Trophoblast cell (in vitro differentiated cells and primary cell): ENCODE measurements at regions not wholly inside any gene's neighbourhood (a gene's known extent, or its start where the extent isn't known, plus 50 kb on each side); places are given as distances from the start of the nearest gene placed in this dataset.

ENCODE experiments used
- DNase-seq, 2 donors: peaks; one replicate each; pipeline ENCODE4 v3.0.0-alpha.2; 2016
- H2AFZ ChIP-seq: 2 replicates; pipeline ENCODE4 v1.6.1; 2013; ENCODE audit warnings: low read length, moderate library complexity, mild to moderate bottlenecking; ENCODE audit not compliant: insufficient read depth, poor library complexity
- H2AK5ac ChIP-seq: 2 replicates; pipeline ENCODE4 v1.6.1; 2013; ENCODE audit warnings: mild to moderate bottlenecking, low read length
- H2BK120ac ChIP-seq: 2 replicates; pipeline ENCODE4 v1.6.1; 2013; ENCODE audit warnings: low read length, mild to moderate bottlenecking, moderate library complexity; ENCODE audit not compliant: insufficient read depth, poor library complexity
- H2BK12ac ChIP-seq: 2 replicates; pipeline ENCODE4 v1.6.1; 2013; ENCODE audit warnings: mild to moderate bottlenecking, low read length, moderate library complexity
- H2BK5ac ChIP-seq: 2 replicates; pipeline ENCODE4 v1.6.1; 2013; ENCODE audit warnings: low read length, low read depth, moderate library complexity, mild to moderate bottlenecking; ENCODE audit not compliant: poor library complexity
- H3K14ac ChIP-seq: 2 replicates; pipeline ENCODE4 v1.6.1; 2013; ENCODE audit warnings: mild to moderate bottlenecking, low read length
- H3K18ac ChIP-seq: 2 replicates; pipeline ENCODE4 v1.6.1; 2013; ENCODE audit warnings: mild to moderate bottlenecking, low read length
- H3K23ac ChIP-seq: 2 replicates; pipeline ENCODE4 v1.6.1; 2013; ENCODE audit warnings: low read length
- H3K27ac ChIP-seq: 2 replicates; pipeline ENCODE4 v1.5.1; 2013; ENCODE audit warnings: low read depth, mild to moderate bottlenecking, inconsistent platforms, low read length, moderate library complexity
- H3K27me3 ChIP-seq: 2 replicates; pipeline ENCODE4 v1.6.1; 2013; ENCODE audit warnings: inconsistent platforms, mild to moderate bottlenecking, low read length, moderate library complexity; ENCODE audit not compliant: insufficient read depth
- H3K36me3 ChIP-seq, 2 experiments: 1 replicate in 1 of 2; 2 replicates in 1 of 2; pipeline ENCODE4 v1.6.1; 2013; ENCODE audit warnings: low read length in 2 of 2, mild to moderate bottlenecking in 2 of 2, moderate library complexity in 1 of 2; ENCODE audit not compliant: insufficient read depth in 2 of 2, control insufficient read depth in 1 of 2
- H3K4ac ChIP-seq: 2 replicates; pipeline ENCODE4 v1.6.1; 2013; ENCODE audit warnings: low read depth, mild to moderate bottlenecking, low read length, moderate library complexity
- H3K4me1 ChIP-seq, 2 experiments: 1 replicate in 1 of 2; 2 replicates in 1 of 2; pipeline ENCODE4 v1.6.1; 2013; ENCODE audit warnings: low read length in 2 of 2, mild to moderate bottlenecking in 2 of 2, moderate library complexity in 1 of 2; ENCODE audit not compliant: insufficient read depth in 2 of 2, control insufficient read depth in 1 of 2
- H3K4me2 ChIP-seq: 2 replicates; pipeline ENCODE4 v1.6.1; 2013; ENCODE audit warnings: inconsistent platforms, mild to moderate bottlenecking, low read length, moderate library complexity
- H3K4me3 ChIP-seq: 2 replicates; pipeline ENCODE4 v1.5.1; 2013; ENCODE audit warnings: mild to moderate bottlenecking, low read depth, low read length, inconsistent platforms
- H3K79me1 ChIP-seq: one replicate; pipeline ENCODE4 v1.6.1; 2013; ENCODE audit warnings: low read length
- H3K79me2 ChIP-seq: 2 replicates; pipeline ENCODE4 v1.6.1; 2013; ENCODE audit warnings: low read length, mild to moderate bottlenecking; ENCODE audit not compliant: control insufficient read depth, insufficient read depth, poor library complexity
- H3K9ac ChIP-seq: 2 replicates; pipeline ENCODE4 v1.6.1; 2013; ENCODE audit warnings: mild to moderate bottlenecking, low read length
- H3K9me3 ChIP-seq: 2 replicates; pipeline ENCODE4 v1.6.1; 2013; ENCODE audit warnings: low read depth, mild to moderate bottlenecking, control low read depth, inconsistent platforms, low read length; ENCODE audit not compliant: insufficient read depth
- H4K12ac ChIP-seq: 2 replicates; pipeline ENCODE4 v1.6.1; 2013; ENCODE audit warnings: low read depth, mild to moderate bottlenecking, low read length, moderate library complexity
- H4K8ac ChIP-seq: 2 replicates; pipeline ENCODE4 v1.6.1; 2013; ENCODE audit warnings: low read depth, mild to moderate bottlenecking, low read length, moderate library complexity
- H4K91ac ChIP-seq: one replicate; pipeline ENCODE4 v1.6.1; 2013; ENCODE audit warnings: low read depth, mild to moderate bottlenecking, low read length, moderate library complexity
- WGBS: extraction: QIAGEN DNeasy Blood & Tissue Kit; methylation state at CpG from one replicate; pipeline ENCODE4 v1.1.7; 2013; ENCODE audit warnings: missing lambda C conversion rate; ENCODE audit not compliant: insufficient read length, insufficient coverage; ENCODE audit errors: extremely low coverage; 5-methylcytosine and 5-hydroxymethylcytosine counted together

DNA sequence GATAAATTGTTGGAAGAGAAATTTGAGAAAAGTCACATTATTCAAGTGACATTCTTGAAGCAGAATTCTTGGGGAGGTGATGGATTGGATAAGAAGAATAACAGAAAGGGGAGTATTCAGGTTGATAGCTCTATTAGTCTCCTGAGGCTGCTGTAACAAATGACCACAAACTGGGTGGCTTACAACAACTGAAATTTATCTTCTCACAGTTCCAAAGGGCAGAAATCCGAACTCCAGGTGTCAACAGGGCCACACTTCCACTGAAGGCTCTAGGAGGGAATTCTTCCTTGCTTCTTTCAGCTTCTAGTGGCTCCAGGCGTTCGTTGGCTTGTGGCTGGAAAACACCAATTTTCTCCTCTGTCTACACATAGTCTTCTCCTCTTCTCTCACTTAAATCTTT lies 99.8 kb downstream of the TES start:
- Histone ChIP-seq H3K18ac (no peak overlapping the region), H4K91ac (no peak overlapping the region)
- DNase-seq = no peak

DNA sequence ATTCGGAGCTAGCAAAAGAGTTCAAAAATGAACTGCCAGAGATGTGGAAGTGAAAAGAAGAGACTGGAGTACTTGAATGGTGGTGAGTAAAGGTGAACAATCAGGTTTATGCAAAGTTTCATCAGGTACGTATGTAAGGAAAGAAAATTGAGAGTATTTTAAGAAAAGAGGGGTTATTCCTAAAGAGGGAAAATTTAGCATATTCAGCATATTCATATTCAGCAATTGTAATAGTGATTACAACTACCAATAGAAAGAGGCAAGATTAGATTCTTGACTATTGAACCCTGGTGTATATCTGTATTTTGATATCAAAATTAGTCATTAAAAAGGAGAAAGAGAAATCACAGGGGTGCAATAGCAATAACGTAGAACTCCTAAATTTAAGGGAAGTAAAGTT lies 100.9 kb downstream of the TES start:
- Histone ChIP-seq H4K91ac (no peak overlapping the region), H2AFZ (no peak overlapping the region), H2AK5ac (no peak overlapping the region), H3K36me3 (no peaks in the 10 kb centered on the region), H4K8ac (no peak overlapping the region), H3K4me2 (no peak overlapping the region), H3K27me3 (no peaks in the 10 kb centered on the region), H3K4me1 (no peaks in the 10 kb centered on the region), H3K79me1 (peaks cover 2% of the 10 kb centered on the region), H3K9me3 (no peaks in the 10 kb centered on the region), H3K14ac (no peak overlapping the region), H4K12ac (no peak overlapping the region), H3K23ac (no peak overlapping the region), H3K4ac (no peak overlapping the region), H2BK5ac (no peak overlapping the region), H3K18ac (no peak overlapping the region), H3K27ac (no peak overlapping the region), H2BK12ac (no peak overlapping the region), H3K4me3 (no peak overlapping the region), H3K79me2 (no peaks in the 10 kb centered on the region), H3K9ac (no peak overlapping the region), H2BK120ac (no peak overlapping the region)
- whole genome bisulfite sequencing = 100% methylated on average over 1 of the region's 3 CpGs
- no peak for DNase-seq

More for the DNA sequence above, 99.8 kb downstream of the TES start:
- H2BK12ac ChIP-seq = no peak overlapping the region
- no peaks in the 10 kb centered on the region for H3K79me1 ChIP-seq
- H3K9me3 ChIP-seq = no peaks in the 10 kb centered on the region
- H2BK120ac ChIP-seq = no peak overlapping the region
- WGBS = no CpG with 5 or more reads among the region's 3 CpGs
- H2AFZ ChIP-seq = no peak overlapping the region
- no peaks in the 10 kb centered on the region for H3K27me3 ChIP-seq
- no peak overlapping the region for H3K9ac ChIP-seq
- H3K14ac ChIP-seq = no peak overlapping the region
- no peak overlapping the region for H4K12ac ChIP-seq
- H3K4ac ChIP-seq = no peak overlapping the region
- H3K79me2 ChIP-seq = no peaks in the 10 kb centered on the region
- no peak overlapping the region for H4K8ac ChIP-seq
- no peaks in the 10 kb centered on the region for H3K36me3 ChIP-seq
- H2BK5ac ChIP-seq = no peak overlapping the region
- H3K4me2 ChIP-seq = no peak overlapping the region
- no peak overlapping the region for H2AK5ac ChIP-seq
- no peak overlapping the region for H3K27ac ChIP-seq
- H3K23ac ChIP-seq = no peak overlapping the region
- no peaks in the 10 kb centered on the region for H3K4me1 ChIP-seq
- H3K4me3 ChIP-seq = no peak overlapping the region

DNA sequence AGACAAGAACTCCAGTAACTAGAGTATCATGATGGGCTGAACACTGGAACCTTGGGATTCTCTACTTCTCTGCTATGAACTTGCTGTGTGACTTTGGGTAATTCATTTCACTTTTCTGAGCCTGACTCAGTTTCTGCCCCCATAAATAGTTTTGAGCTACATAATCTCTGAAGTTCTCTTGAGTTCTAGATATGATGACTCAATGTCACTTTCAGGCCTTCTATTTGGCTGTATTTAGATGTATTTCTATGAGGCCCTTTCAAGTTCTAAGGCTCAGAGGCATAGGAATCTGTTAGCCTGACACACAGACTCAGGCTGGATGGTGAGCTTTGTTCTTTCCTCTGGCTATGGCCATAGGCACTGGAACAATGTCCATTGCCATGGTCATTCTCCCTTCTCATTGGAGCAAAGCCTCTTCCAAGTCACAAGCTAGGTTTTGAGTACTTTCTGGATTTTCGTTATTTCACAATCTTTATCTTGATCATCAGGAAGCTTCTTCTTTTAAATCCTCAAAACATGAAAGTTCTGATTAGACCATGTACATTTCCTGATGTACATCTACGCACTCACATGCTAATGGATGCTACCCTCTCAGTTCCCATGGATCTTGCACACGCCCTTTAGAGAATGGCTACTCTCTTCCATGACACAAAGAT lies 101.6 kb downstream of the TES start:
- Histone ChIP-seq H2AK5ac (no peak overlapping the region), H3K79me2 (no peaks in the 10 kb centered on the region), H4K12ac (no peak overlapping the region), H3K27me3 (no peaks in the 10 kb centered on the region), H3K9ac (no peak overlapping the region), H2BK120ac (no peak overlapping the region), H3K14ac (no peak overlapping the region), H3K27ac (no peak overlapping the region), H2BK12ac (no peak overlapping the region), H3K4me3 (no peak overlapping the region), H3K18ac (no peak overlapping the region), H3K23ac (no peak overlapping the region), H3K9me3 (no peaks in the 10 kb centered on the region), H3K4me2 (no peak overlapping the region), H3K4me1 (peaks cover 3% of the 10 kb centered on the region in 2 experiments), H3K79me1 (peaks cover 4% of the 10 kb centered on the region), H4K8ac (no peak overlapping the region), H3K4ac (no peak overlapping the region), H2AFZ (no peak overlapping the region), H3K36me3 (no peaks in the 10 kb centered on the region), H4K91ac (no peak overlapping the region), H2BK5ac (no peak overlapping the region)
- DNase-seq = no peak
- WGBS = no CpG with 5 or more reads among the region's 3 CpGs

DNA sequence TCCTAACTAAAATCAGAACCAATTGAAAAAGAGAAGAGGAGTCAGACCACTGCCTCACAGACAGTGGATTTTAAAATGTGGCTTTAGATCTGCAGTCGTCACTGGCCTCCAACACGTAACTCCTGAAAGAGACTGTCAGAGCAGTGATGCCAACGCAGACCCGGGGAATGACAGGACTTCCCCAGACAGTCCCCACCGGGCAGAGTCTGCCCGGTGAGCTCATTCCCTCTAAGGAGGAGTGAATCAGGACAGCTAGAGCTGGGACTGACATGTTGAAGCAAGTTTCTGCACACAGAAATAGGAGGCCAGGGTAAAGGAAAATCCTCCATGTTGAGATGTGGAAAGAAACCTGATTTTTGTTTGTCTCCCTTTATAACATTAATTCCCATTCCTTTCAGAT lies 105.0 kb downstream of the TES start:
- Histone ChIP-seq H3K4me3 (no peak overlapping the region), H4K91ac (no peak overlapping the region), H3K18ac (no peak overlapping the region), H3K27me3 (no peaks in the 10 kb centered on the region), H3K79me1 (peaks cover 4% of the 10 kb centered on the region), H3K9me3 (no peaks in the 10 kb centered on the region), H3K79me2 (no peaks in the 10 kb centered on the region), H3K4me1 (peaks cover 3% of the 10 kb centered on the region in 2 experiments), H2BK12ac (peak overlapping the region; percentile 50), H4K12ac (no peak overlapping the region), H2BK120ac (no peak overlapping the region), H3K27ac (no peak overlapping the region), H3K9ac (no peak overlapping the region), H3K14ac (no peak overlapping the region), H2AFZ (peak overlapping the region; percentile 23), H3K4ac (no peak overlapping the region), H3K36me3 (no peaks in the 10 kb centered on the region), H4K8ac (peak overlapping the region; percentile 26), H2AK5ac (no peak overlapping the region), H3K23ac (no peak overlapping the region), H3K4me2 (no peak overlapping the region), H2BK5ac (no peak overlapping the region)
- DNase-seq = peak; percentile 75 to 80
- WGBS = no CpG with 5 or more reads among the region's 6 CpGs
